Loucy (cell line): ENCODE measurements at regions not wholly inside any gene's neighbourhood (a gene's known extent, or its start where the extent isn't known, plus 50 kb on each side); places are given as distances from the start of the nearest gene placed in this dataset.

ENCODE experiments used
- H2AFZ ChIP-seq: fragments of 200-600 bp; sonication (generic); 2 replicates; pipeline ENCODE4 v1.6.0; 2016; ENCODE audit warnings: antibody characterized with exemption, mild to moderate bottlenecking, low read length, moderate library complexity
- H3F3A ChIP-seq: fragments of 200-600 bp; 2 replicates; pipeline ENCODE4 v1.6.0; 2016; ENCODE audit warnings: antibody characterized with exemption, low read depth, mild to moderate bottlenecking
- H3K27me3 ChIP-seq: fragments of 200-600 bp; sonication (generic); 2 replicates; pipeline ENCODE4 v1.6.1; 2014; ENCODE audit warnings: low read length, mild to moderate bottlenecking; ENCODE audit not compliant: insufficient read depth, poor library complexity, severe bottlenecking
- H3K36me3 ChIP-seq: fragments of 200-600 bp; sonication (generic); 2 replicates; pipeline ENCODE4 v1.6.1; 2016; ENCODE audit warnings: low read length; ENCODE audit not compliant: insufficient read depth
- H3K4me1 ChIP-seq: fragments of 200-600 bp; sonication (generic); 2 replicates; pipeline ENCODE4 v1.5.1; 2014; ENCODE audit warnings: low read length, mild to moderate bottlenecking; ENCODE audit not compliant: insufficient read depth, poor library complexity, severe bottlenecking
- H3K4me2 ChIP-seq: fragments of 200-600 bp; sonication (generic); 2 replicates; pipeline ENCODE4 v1.6.0; 2014; ENCODE audit warnings: antibody characterized with exemption, low read length, low read depth, mild to moderate bottlenecking; ENCODE audit not compliant: poor library complexity, severe bottlenecking
- H3K4me3 ChIP-seq: fragments of 200-600 bp; sonication (generic); 2 replicates; pipeline ENCODE4 v1.5.1; 2014; ENCODE audit warnings: low read length, mild to moderate bottlenecking, mixed read lengths; ENCODE audit not compliant: poor library complexity, severe bottlenecking
- H3K79me2 ChIP-seq: fragments of 200-600 bp; sonication (generic); 2 replicates; pipeline ENCODE4 v1.6.1; 2014; ENCODE audit warnings: low read length; ENCODE audit not compliant: insufficient read depth
- H3K9ac ChIP-seq: fragments of 200-600 bp; sonication (generic); 2 replicates; pipeline ENCODE4 v1.6.0; 2014; ENCODE audit warnings: mild to moderate bottlenecking, low read depth, low read length, moderate library complexity; ENCODE audit not compliant: poor library complexity, severe bottlenecking
- H3K9me2 ChIP-seq: fragments of 200-600 bp; sonication (generic); replicated peaks from 2 replicates; pipeline ENCODE4 v1.6.1; 2016; ENCODE audit warnings: low read depth, low read length, mixed read lengths
- H3K9me3 ChIP-seq: fragments of 200-600 bp; sonication (generic); 2 replicates; pipeline ENCODE4 v1.6.1; 2014; ENCODE audit warnings: mild to moderate bottlenecking, antibody characterized with exemption, low read length, low read depth; ENCODE audit not compliant: insufficient read depth
- H4K20me1 ChIP-seq: fragments of 200-600 bp; sonication (generic); 2 replicates; pipeline ENCODE4 v1.6.0; 2014; ENCODE audit warnings: antibody characterized with exemption, low read length, mild to moderate bottlenecking; ENCODE audit not compliant: insufficient read depth, poor library complexity, severe bottlenecking
- EZH2phosphoT487 ChIP-seq: fragments of 200-600 bp; IDR thresholded peaks from 2 replicates; pipeline ENCODE4 v1.6.1; 2018; ENCODE audit warnings: antibody characterized with exemption, mild to moderate bottlenecking, moderate library complexity, borderline replicate concordance
- TF ChIP-seq, protein P1 (sequence below): fragments of 200-600 bp; sonication (generic); conservative IDR thresholded peaks from 2 replicates; pipeline ENCODE4 v1.5.1; 2014; ENCODE audit warnings: mild to moderate bottlenecking, antibody characterized with exemption, low read length

DNA sequence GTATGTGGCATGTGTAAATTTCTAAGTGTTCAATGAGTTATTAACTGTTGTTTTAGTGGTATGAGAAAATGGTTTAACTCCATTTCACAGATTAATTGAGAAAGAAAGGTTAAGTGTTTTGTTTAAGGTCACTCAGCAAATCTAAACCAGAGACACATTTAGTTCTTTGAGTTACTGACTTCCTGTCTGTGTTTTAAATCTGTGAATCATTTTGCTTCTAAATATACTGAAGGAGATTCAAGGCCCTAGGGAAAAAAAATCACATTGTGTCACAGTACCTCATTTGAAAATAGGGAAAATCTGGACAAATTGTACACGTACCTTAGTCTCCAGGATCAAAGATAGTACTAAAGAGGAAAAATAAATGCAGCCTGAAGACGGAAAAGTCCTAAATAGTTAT, 368.2 kb downstream of the TMEM161B start:
- H3K9ac ChIP-seq: no peak overlapping the region
- no peaks in the 10 kb centered on the region for H4K20me1 ChIP-seq
- H3K4me3 ChIP-seq: peak overlapping the region; percentile 3
- H3K27me3 ChIP-seq: no peaks in the 10 kb centered on the region
- no peaks in the 10 kb centered on the region for H3K79me2 ChIP-seq
- peak overlapping the region; percentile 73 for H3K4me2 ChIP-seq
- H2AFZ ChIP-seq: no peak overlapping the region
- TF ChIP-seq EZH2phosphoT487: no peak
- TF ChIP-seq, protein P1, sequence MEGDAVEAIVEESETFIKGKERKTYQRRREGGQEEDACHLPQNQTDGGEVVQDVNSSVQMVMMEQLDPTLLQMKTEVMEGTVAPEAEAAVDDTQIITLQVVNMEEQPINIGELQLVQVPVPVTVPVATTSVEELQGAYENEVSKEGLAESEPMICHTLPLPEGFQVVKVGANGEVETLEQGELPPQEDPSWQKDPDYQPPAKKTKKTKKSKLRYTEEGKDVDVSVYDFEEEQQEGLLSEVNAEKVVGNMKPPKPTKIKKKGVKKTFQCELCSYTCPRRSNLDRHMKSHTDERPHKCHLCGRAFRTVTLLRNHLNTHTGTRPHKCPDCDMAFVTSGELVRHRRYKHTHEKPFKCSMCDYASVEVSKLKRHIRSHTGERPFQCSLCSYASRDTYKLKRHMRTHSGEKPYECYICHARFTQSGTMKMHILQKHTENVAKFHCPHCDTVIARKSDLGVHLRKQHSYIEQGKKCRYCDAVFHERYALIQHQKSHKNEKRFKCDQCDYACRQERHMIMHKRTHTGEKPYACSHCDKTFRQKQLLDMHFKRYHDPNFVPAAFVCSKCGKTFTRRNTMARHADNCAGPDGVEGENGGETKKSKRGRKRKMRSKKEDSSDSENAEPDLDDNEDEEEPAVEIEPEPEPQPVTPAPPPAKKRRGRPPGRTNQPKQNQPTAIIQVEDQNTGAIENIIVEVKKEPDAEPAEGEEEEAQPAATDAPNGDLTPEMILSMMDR: no peak
- H3K9me3 ChIP-seq: no peaks in the 10 kb centered on the region
- peaks cover 3% of the 10 kb centered on the region; the same call in 1 of the 2 replicates for H3F3A ChIP-seq
- no peaks in the 10 kb centered on the region for H3K36me3 ChIP-seq
- no peaks in the 10 kb centered on the region for H3K9me2 ChIP-seq
- H3K4me1 ChIP-seq: peaks cover 19% of the 10 kb centered on the region

- H3K79me2 ChIP-seq: no peaks in the 10 kb centered on the region
- H3K9me3 ChIP-seq: no peaks in the 10 kb centered on the region
- no peak; the same call in 1 of the 2 replicates for TF ChIP-seq EZH2phosphoT487
- TF ChIP-seq, protein P1: no peak
- H3K9ac ChIP-seq: no peak overlapping the region
- no peak overlapping the region for H2AFZ ChIP-seq
- peak overlapping the region; percentile 57 for H3K4me3 ChIP-seq
- H3K9me2 ChIP-seq: no peaks in the 10 kb centered on the region
- no peaks in the 10 kb centered on the region for H4K20me1 ChIP-seq
- peaks cover 3% of the 10 kb centered on the region; the same call in 1 of the 2 replicates for H3F3A ChIP-seq
- H3K4me1 ChIP-seq: peaks cover 19% of the 10 kb centered on the region
- H3K27me3 ChIP-seq: no peaks in the 10 kb centered on the region
- peak overlapping the region; percentile 73 for H3K4me2 ChIP-seq
- no peaks in the 10 kb centered on the region for H3K36me3 ChIP-seq
Observed at GRCh38 chr5:87899721-87900131, 368.9 kb downstream of the TMEM161B start.

GRCh38 chr5:87899208-87899661, 369.4 kb downstream of the TMEM161B start:
- peak overlapping the region; percentile 73 for H3K4me2 ChIP-seq
- H3K9me2 ChIP-seq: no peaks in the 10 kb centered on the region
- TF ChIP-seq EZH2phosphoT487: no peak
- TF ChIP-seq, protein P1: peak; percentile 59
- H3K79me2 ChIP-seq: no peaks in the 10 kb centered on the region
- no peaks in the 10 kb centered on the region for H4K20me1 ChIP-seq
- H2AFZ ChIP-seq: no peak overlapping the region
- peaks cover 19% of the 10 kb centered on the region for H3K4me1 ChIP-seq
- no peaks in the 10 kb centered on the region for H3K9me3 ChIP-seq
- peak overlapping the region; percentile 57 for H3K4me3 ChIP-seq
- no peaks in the 10 kb centered on the region for H3K36me3 ChIP-seq
- no peak overlapping the region for H3K9ac ChIP-seq
- H3F3A ChIP-seq: peaks cover 3% of the 10 kb centered on the region; the same call in 1 of the 2 replicates
- H3K27me3 ChIP-seq: no peaks in the 10 kb centered on the region
